ENCODE measurements at regions not wholly inside any gene's neighbourhood (a gene's known extent, or its start where the extent isn't known, plus 50 kb on each side); places are given as distances from the start of the nearest gene placed in this dataset.

DNA sequence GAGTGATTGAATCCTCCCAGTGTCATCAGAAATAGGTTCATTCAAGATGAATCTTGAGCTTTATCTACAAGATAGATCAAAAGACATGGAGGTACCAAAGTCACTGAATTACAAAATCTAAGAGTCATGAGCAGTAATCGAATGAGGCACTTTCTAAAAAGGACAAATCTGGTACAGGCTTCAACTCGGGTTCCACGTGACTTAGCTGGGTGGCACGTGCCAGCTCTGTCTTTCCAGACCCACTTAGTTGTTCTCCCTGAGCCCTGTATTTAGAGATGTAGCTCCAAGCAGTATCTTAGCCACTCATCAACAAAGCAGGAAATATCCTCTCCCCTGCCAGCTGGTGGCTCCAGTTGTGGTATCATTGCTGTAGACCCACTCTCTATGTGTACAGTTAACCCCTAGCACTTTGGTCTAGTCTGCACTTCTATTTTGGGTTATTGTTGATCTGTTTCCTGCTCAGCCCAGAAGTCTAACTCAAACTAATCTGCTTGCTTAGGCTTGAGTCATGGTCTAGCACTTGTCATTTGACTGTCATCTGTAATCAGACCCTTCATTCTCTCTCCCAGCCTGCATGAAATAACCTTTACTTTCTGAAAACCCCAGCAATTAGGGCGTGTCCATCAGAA is 528.7 kb downstream of the ETS1 start:
- TF ChIP-seq POLR2A (IDR thresholded peaks at IDR 0.05; ENCODE audit: low read depth, low read length) (no peak), SMC3 (IDR thresholded peaks at IDR 0.05; ENCODE audit: low read depth, low read length) (no peak), MXI1 (IDR thresholded peaks at IDR 0.05; ENCODE audit: borderline replicate concordance, low read depth, low read length) (no peak), RAD21 (IDR thresholded peaks at IDR 0.05; ENCODE audit: low read length) (no peak)
- TF ChIP-seq, protein P1, sequence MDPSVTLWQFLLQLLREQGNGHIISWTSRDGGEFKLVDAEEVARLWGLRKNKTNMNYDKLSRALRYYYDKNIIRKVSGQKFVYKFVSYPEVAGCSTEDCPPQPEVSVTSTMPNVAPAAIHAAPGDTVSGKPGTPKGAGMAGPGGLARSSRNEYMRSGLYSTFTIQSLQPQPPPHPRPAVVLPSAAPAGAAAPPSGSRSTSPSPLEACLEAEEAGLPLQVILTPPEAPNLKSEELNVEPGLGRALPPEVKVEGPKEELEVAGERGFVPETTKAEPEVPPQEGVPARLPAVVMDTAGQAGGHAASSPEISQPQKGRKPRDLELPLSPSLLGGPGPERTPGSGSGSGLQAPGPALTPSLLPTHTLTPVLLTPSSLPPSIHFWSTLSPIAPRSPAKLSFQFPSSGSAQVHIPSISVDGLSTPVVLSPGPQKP (IDR thresholded peaks at IDR 0.05; ENCODE audit: borderline replicate concordance, low read depth, low read length), result no peak
- TF ChIP-seq, protein P2, sequence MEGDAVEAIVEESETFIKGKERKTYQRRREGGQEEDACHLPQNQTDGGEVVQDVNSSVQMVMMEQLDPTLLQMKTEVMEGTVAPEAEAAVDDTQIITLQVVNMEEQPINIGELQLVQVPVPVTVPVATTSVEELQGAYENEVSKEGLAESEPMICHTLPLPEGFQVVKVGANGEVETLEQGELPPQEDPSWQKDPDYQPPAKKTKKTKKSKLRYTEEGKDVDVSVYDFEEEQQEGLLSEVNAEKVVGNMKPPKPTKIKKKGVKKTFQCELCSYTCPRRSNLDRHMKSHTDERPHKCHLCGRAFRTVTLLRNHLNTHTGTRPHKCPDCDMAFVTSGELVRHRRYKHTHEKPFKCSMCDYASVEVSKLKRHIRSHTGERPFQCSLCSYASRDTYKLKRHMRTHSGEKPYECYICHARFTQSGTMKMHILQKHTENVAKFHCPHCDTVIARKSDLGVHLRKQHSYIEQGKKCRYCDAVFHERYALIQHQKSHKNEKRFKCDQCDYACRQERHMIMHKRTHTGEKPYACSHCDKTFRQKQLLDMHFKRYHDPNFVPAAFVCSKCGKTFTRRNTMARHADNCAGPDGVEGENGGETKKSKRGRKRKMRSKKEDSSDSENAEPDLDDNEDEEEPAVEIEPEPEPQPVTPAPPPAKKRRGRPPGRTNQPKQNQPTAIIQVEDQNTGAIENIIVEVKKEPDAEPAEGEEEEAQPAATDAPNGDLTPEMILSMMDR (conservative IDR thresholded peaks at IDR 0.05; ENCODE audit: low read depth, low read length), result no peak
